GM19324 (cell line): ENCODE measurements at regions not wholly inside any gene's neighbourhood (a gene's known extent, or its start where the extent isn't known, plus 50 kb on each side); places are given as distances from the start of the nearest gene placed in this dataset.
"Not testable (repeated sequence)": the region's sequence is repeated elsewhere in the genome, so short reads cannot be mapped to it uniquely, and the experiment has no call there.

Source experiments
- ATAC-seq: cut with Tn5 transposase; IDR thresholded peaks from one replicate; pipeline ENCODE4 v1.9.1; 2021; ENCODE audit warnings: mild to moderate bottlenecking, moderate library complexity; ENCODE audit not compliant: unreplicated experiment, low FRiP score

DNA sequence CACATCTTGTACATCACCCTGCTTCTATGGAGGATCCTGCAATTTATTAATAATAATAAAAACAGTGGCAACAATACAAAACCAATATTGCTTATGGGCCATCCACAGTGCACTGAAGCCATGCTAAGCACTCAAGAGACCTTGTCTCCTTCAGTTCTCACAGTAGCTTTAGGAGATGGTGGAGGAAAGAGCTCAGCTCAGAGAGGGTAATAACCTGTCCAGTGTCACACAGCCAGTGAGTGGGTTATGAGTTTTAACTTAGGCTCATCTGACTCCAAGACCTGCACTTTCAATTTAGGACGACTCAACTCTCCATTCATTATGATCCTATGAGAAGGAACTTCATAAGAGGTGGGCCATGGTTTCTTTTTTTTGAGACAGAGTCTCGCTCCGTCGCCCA, 347.6 kb upstream of the RUNX1 start:
- ATAC-seq, result no peak

DNA sequence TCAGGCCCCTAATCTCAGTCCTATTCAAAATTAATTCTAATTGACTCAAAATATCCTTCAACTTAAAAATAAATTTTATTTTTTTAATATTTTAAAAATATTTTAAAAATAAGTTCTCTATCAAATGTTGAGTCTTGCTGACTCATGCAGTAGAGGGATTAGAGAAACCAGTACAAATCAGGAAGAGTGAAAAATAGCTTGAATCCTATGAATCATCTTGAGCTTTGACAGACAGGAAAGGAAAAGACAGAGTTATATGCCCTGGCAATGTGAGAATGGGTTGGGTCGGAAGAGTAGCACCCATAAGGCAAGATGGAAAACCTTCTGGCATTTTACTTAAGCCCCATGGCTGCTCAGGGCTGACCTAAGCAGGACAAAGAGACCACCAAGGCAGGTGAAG, 346.6 kb upstream of the RUNX1 start:
- ATAC-seq, result no peak

DNA sequence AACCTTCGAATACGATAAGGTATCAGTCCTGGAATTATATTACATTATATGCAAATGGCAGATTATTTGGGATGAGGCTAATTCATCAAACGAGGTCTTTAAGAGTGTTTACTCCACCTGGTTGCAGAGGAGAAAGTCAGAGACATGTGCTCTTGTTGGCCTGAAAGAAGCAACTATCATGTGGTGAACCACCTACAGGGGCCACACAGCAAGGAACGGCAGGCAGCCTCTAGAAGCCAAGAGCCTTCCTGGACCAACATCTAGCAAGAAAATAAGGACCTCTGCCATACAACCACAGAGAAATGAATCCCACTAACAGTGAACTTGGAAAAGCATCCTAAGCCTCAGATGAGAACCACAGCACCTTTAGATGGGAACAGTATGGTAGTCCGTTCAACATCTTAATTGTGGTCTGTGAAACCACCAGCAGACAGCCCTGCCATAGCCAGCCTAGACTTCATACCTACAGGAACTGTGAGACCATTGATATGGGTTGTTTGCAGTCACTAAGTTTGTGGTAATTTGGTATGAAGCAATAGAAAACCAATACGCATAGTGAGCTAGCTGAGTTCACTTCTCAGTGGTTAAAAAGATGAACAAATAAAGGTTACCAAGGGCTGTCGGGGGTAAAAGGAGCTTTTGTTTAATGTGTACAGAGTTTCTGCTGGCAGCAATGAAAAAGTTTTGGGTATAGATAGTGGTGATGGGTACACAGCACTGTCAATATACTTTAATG, 345.7 kb upstream of the RUNX1 start:
- no peak for ATAC-seq

DNA sequence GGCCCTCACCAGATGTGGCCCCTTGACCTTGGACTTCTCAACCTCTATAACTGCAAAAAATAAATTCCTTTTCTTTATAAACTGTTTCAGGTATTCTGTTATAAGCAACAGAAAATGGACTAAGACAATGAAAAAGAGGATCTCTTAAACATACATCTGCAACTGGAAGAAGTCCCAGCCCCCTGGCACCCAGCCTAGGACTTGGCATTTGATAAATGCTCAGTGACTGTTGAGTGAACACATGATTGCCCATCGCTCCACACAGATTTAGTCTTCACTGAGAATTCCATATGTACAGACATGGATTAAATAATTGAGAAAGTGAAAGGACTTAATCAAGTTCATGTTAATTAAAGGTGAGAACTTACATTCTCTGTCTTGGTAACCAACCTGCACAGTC, 344.9 kb upstream of the RUNX1 start:
- ATAC-seq, result no peak

DNA sequence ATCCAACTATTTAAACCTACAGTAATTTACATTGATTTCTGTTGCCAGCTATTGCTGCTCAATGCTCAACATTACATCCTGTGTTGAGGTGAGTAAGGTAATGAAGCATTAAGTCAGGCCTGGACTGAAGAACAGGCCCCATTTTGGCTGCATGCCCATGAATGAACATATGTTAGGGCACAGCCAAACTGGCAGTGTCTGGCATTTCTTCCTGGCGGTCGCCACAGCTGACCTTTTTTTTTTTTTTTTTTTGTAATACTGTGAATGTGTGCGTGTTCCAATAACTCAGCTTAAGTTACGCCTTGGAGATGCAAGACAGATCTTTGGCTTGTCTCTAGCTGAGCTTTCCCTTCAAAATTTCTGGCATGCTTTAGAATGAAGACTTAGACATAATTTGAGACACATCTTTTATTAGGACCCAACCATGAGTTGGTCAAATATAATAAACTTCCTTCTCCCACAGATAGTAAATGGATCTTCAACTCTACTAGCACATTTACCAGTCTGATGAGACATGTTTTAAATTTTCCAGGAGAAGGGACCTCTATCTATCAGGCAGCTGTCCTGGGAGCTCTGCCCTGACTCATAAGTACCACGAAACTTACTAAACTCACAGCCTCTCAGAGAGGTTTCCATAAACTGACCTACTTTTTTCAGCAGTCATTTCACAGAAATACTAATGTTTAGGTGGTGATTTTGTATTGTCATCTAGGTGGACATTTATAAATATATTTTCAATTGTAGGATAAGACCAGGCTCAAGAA, 341.1 kb upstream of the RUNX1 start:
- no peak for ATAC-seq

DNA sequence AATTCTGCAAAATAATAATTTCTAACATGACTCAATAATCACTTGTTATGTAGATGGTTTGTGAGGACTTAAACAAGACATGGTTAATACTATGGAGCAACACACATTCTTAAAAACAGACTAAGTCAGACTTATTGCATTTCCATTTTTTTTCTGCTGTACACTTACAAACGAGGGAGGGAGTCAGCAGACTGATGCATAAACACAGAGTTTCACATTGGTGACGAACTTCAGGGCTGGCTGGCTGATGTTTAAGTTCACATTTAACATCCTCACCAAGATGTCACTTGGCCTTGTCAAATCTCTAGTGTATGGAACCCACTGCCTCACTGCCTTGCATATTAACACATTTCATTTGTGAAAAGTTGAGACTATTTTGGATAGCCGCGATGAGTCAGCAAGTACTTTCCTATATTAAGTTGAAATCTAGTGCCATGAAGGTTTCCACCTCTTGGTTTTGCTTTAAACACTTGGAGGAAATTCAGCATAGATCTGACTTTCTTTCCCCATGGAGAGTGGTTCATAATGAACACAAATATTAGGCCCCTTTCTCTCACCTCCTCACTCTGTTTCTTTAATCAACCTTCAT, 337.5 kb upstream of the RUNX1 start:
- no peak for ATAC-seq

DNA sequence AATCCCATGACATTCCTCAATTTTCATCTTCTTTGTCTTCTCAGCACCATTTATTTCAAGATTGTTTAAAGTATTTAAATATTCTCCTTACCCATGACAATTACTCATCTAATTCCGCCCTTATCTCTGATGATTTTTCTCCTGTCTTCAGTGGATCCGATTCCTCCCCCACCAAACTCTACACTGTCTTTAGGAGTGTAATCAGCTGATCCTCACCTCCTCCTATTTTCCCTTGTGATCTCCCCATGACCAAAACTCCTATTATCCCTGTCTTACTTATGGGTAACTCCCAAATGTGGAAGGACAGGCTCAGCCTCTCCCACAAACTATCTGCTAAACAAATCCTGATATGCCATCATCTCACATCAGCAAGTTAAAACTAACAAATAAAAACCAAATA, 335.3 kb upstream of the RUNX1 start:
- no peak for ATAC-seq

DNA sequence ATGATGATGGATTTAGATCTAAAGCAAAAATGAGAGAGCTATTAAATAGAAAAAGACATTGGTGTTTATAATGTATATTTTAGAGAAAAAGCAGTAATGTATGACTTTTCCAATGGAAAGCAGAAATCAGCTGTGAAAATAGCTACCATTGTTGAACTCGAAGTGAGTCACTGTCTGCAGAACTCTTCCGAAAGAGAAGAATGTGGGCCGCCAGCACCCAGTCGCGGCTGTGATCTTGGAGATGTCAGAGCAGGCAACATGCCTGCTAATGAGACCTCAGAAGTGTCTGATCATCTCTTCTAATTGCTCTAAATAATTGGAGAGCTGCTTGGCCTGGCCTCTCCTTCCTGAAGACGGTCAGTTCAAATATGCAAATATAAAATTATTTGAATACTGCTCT, 333.6 kb upstream of the RUNX1 start:
- ATAC-seq, result no peak

DNA sequence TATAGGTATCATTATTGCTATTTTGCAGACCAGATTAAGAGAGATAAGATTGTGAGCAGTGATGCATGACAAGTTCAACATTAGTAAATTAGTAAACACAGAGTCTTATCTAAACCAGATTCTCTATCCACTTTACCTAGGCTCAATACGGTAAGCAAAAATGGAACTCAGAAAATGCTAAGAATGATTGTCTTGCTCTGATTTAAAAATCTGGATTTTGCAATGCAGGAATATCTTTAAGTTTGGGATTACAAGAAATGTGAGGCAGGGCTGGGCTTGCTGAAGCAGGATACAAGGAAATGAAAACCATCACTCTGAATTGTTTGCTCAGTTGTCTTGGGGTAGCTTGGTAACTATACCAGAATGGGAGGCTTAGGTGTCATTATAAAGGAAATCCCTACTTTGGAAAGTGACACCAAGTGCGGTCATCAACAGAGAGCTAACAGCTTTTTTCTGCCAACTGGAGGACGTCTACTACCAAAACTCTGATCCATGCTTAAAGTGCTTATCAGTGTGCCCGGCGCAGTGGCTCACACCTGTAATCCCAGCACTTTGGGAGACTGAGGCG, 332.7 kb upstream of the RUNX1 start:
- no peak for ATAC-seq

DNA sequence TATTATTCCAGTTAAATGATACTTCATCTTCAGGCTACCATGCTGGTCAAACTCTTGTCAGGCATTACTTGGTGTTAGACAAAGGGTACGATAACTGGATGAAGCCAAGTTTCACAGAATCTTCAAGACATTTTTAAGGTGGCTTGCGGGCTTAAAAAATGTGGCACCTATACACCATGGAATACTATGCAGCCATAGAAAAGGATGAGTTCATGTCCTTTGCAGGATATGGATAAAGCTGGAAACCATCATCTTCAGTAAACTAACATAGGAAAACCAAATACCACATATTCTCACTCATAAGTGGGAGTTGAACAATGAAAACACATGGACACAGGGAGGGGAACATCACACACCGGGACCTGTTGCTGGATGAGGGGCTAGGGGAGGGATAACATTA, 331.2 kb upstream of the RUNX1 start:
- not testable (repeated sequence) for ATAC-seq

DNA sequence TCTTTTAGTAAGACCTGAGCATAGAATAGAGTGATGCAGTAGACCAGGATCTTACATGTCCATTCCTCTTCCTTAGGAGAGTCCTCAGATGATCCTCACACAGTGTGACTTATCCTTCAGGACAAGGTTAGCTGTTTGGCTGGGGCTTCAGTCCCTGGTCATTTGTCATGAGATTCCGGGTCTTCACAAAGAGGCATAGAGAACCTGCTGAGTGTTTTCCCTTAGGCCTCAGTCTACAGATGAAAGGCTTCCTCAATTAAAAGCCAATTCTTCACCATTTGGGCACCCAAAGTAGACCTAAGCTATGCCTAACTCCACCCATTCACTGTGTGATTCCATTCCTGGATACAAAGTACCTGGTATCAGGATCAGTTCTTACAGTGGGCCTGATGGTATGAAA, 329.8 kb upstream of the RUNX1 start:
- ATAC-seq, result no peak

DNA sequence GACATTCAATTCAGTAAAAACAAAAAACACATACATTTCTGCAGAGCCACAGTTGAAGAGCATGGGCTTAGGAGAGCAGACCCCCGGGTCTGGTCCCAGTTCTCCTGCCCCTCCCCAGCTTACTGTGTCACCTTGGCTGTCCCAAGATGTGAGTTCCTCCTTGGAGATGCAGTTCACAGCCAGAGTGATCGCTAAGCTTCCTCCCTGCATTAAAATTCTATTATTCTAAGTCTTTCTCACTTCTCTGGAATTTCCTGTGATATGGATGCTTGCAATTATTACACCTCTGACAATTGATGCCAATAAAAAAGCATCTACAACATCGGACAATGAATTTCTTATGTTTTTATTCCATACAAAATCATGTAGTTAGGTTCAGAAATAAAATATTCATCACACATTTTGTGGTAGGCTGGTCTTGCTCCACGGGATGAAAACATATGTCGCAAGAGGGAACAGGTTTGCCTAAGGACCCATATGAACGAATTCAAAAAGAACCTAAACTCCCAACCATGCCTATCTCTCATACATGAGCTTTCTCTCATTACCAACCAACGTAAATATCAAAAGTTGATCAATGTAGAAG, 328.5 kb upstream of the RUNX1 start:
- ATAC-seq, result no peak

DNA sequence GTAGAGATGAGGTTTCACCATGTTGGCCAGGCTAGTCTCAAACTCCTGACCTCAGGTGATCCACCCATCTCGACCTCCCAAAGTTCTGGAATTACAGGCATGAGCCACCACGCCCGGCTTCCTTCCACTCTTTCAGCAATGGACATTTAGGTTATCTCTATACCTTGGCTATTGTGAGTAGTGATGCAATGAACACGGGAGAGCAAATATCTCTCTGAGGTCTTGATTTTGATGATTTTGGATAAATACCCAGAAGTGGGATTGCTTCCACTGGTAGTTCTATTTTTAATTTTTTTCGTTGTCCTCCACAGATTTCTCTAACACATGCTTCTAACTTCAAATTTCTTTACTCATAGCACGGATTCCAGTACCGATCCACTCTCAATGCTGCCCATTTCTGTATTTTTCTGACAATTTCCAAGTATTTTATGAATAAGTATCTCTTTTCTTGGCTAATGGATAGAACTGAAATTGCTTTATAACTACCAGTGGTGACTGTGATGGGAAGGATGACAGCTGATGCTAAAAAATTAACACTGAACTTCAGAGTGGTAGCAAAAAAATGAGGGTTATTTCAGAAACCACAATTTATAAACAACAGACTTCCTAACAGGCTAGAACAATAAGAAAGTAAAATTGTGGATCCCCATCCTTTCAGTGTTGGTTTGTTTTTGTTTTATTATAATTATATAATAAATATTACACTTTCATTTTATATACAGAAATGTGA, 327.5 kb upstream of the RUNX1 start:
- no peak for ATAC-seq

DNA sequence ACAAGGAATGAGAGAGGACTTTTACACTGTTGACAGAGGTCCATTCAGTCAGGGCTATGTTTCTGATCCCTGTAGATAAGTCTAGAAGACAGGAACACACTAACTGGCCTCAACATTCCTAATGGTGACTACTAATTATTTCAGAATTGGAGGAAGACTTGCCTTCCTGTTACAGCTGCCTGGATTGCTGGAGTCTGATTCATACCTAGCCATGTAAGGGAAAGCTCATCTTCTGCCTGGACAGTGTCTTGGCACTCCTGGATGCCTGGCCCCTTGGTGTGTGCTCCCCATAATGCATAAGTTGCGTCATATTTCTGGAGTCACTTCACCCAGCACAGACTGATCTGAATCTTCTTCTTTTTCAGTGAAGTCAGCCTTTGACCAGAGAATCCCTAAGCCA, 326.0 kb upstream of the RUNX1 start:
- ATAC-seq, result no peak

DNA sequence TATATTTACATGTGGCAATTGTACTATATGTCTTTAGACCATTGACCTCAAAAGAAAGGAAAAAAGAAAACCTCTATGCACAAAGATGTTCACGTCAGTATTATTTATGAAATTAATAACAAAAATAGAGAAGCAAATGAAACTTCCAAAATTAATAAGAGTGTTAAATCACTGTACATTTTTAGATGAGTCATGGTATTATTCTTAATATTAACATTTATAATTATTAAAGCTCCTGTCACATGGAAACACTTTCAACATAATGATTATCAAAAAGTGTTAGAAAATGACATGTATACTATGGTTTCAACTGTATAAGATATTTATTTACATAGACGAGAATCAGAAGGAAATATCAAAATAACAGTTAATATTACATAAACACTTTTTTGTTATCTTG, 324.9 kb upstream of the RUNX1 start:
- ATAC-seq, result no peak

DNA sequence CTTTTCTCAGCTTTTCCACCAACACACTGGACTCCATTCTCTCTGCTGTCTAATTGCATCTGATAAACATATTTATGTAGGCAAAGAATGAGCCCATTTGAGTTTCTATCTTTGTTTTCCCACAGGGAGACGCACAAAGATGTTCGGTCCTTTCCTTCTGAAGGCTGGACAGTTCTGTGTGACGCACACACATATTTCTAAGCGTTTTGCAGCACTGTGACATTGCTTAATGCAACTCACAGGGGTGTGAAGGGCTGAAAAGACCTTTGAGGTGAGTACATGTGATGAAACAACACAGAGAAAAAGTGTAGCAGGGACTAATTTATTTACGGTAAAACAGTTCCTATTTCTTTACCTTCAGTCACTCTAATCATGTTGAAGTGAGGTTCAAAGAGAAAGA, 323.1 kb upstream of the RUNX1 start:
- ATAC-seq, result no peak

DNA sequence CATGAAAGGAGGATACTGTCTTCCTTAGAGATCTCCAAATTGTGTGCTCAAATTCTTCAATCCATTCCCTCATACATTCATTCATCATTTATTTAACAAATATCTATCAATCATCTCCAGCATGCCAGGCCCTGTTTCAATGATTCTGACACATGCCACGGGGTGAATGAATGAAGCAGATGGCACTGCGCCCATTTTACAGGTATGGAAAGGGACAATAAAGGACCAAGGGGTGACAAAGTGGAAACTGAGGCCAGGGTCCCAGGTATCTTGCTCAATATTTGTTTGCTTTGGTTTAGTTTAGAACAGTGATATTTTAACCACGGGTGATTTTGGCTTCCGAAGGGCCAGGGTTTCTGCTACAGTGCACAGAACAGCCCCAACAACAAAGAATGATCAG, 321.6 kb upstream of the RUNX1 start:
- no peak for ATAC-seq

DNA sequence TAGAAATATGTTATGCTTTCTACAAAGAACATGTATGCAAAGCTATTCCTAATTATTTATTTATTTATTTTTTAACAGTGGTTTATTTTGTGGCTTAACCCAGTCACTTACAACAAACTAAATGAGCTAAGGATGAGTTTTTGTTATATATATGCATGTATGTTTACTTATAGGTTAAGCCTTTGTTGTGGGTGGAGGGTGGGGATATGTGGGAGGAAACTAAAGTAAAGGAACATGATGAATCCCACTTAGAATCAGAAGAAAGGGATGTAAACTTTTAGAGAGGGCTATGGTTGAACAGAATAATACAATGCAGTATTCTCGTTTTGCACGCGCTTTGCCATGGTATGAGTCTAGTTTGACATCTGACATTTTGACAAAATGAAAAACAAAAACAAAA, 321.0 kb upstream of the RUNX1 start:
- ATAC-seq, result no peak

DNA sequence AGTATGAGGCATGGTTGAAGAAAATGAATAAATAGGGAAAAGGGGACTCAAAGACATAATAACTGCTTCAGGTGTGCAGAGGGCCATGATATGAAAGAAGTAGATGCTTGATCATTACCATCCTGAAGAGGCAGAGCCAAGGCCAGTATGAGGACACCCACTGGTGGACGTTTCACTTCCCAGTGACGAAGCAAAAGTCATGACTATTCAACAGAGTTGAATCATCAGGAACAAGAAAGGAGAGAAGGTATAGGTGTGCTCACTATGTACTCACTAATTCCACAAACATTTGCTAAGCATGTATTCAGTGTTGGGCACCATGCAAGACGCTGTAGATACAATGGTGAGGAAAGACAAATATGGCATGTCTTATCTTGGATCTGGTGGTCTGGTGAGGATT, 319.2 kb upstream of the RUNX1 start:
- ATAC-seq, result no peak

DNA sequence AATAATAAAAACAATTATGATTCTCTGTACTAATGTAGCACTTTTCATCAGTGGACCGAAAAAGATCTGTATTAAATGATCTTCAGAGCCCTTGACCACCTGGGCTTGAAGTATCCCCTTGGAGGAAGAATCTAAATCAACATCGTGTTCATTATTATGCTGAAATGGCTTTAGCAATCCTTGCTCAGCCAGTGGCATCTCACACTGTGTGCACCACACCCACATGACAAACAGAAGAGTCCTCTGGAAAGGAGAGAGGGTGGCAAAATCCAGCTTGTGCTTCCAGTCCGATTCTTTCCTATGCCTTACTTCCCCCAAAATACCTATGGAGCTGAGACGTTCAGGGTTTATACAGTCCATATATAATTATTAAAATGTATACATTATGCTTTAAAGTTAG, 318.5 kb upstream of the RUNX1 start:
- no peak for ATAC-seq
